ENCODE measurements at regions not wholly inside any gene's neighbourhood (a gene's known extent, or its start where the extent isn't known, plus 50 kb on each side); places are given as distances from the start of the nearest gene placed in this dataset.
A peak's percentile ranks its signal among the peaks of the same experiment; 100 is the strongest.

DNA sequence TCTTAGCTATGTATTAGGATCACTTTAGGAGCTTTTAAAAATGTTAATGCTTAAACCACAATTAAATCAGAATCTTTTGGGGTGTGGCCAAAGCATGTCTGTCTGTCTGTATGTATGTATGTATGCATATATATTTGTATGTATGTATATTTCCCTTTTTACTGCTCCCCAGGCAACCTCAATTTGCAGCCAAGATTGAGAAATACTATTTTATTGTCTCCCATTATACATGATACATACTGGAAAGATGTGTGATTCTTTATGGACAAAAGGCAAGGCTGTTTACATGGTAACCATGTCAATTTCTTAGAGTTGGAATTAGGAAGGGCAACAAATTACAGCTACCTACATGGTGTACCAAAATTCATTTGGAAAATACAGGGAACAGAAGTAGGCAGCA is 783.6 kb downstream of the ETS1 start:
- H3K4me1 Mint-ChIP-seq (ENCODE audit: low read depth, unreplicated experiment): no peaks in the 10 kb centered on the region
- no peaks in the 10 kb centered on the region for H3K36me3 Mint-ChIP-seq (ENCODE audit: unreplicated experiment)
- no peaks in the 10 kb centered on the region for H3K9me3 Mint-ChIP-seq (ENCODE audit: unreplicated experiment)
- no peaks in the 10 kb centered on the region for H3K27me3 Mint-ChIP-seq (ENCODE audit: unreplicated experiment)
- DNase-seq: no peak
- no peak overlapping the region for H3K27ac Mint-ChIP-seq (ENCODE audit: unreplicated experiment)
- no peak overlapping the region for H3K4me3 Mint-ChIP-seq (ENCODE audit: unreplicated experiment)
- TF ChIP-seq, protein P1, sequence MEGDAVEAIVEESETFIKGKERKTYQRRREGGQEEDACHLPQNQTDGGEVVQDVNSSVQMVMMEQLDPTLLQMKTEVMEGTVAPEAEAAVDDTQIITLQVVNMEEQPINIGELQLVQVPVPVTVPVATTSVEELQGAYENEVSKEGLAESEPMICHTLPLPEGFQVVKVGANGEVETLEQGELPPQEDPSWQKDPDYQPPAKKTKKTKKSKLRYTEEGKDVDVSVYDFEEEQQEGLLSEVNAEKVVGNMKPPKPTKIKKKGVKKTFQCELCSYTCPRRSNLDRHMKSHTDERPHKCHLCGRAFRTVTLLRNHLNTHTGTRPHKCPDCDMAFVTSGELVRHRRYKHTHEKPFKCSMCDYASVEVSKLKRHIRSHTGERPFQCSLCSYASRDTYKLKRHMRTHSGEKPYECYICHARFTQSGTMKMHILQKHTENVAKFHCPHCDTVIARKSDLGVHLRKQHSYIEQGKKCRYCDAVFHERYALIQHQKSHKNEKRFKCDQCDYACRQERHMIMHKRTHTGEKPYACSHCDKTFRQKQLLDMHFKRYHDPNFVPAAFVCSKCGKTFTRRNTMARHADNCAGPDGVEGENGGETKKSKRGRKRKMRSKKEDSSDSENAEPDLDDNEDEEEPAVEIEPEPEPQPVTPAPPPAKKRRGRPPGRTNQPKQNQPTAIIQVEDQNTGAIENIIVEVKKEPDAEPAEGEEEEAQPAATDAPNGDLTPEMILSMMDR (IDR thresholded peaks at IDR 0.05; ENCODE audit: partially characterized antibody, unreplicated experiment): no peak

DNA sequence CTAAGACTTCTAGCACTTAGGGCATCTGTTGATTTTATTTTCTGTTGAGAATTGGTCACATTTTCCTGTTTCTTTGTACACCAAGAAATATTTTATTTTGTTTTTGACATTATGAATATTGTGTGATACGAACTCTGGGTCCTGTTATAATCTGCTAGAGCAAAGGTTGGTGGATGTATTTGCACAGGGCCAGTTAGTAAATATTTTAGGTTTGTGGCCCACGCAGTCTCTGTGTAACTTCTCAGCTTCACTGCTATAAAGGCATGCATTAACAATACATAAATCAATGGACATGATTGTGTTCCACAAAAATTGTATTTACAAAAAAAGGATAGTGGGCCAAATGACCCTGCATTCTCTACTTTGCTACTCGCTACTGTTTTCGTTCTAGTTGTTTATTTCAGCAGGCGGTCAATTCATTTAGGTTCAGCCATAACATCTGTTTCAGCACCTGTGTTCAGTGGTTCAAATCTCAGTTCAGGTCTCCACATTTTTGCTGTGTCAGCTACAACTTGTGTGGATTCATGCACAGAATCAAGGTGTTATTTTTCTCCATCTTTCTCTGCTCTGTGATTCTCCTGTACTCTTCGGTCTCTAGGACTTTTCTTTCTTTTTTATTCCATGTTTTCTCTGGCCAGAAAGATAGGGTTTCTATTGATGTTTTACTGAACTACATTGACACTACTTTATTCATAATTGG is 786.2 kb downstream of the ETS1 start:
- Mint-ChIP-seq H3K27ac (ENCODE audit: unreplicated experiment) (no peak overlapping the region), H3K4me1 (ENCODE audit: low read depth, unreplicated experiment) (no peaks in the 10 kb centered on the region), H3K4me3 (ENCODE audit: unreplicated experiment) (no peak overlapping the region), H3K27me3 (ENCODE audit: unreplicated experiment) (no peaks in the 10 kb centered on the region), H3K9me3 (ENCODE audit: unreplicated experiment) (no peaks in the 10 kb centered on the region), H3K36me3 (ENCODE audit: unreplicated experiment) (no peaks in the 10 kb centered on the region)
- no peak for DNase-seq
- TF ChIP-seq, protein P1 (IDR thresholded peaks at IDR 0.05; ENCODE audit: partially characterized antibody, unreplicated experiment): no peak

DNA sequence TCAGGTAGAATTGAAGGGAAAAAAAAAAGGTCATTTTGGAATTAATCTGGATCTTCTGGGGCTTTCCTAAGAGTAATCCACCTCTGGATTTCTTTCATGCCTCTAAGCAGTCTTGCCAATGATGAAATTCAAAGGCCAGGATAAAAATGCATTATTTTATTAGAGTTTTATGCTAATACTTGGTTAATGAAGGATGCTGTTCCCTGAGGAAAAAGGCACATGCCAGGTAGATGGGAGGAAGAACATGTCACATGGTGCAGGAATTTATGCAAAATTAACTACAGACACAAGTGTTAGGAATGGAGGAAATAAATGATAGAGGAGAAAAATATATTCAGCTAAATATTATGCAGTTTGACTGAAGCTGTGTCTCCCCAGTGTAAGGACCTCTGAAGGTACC is 792.0 kb downstream of the ETS1 start:
- Mint-ChIP-seq H3K9me3 (ENCODE audit: unreplicated experiment) (peaks cover 2% of the 10 kb centered on the region), H3K4me3 (ENCODE audit: unreplicated experiment) (no peak overlapping the region), H3K36me3 (ENCODE audit: unreplicated experiment) (no peaks in the 10 kb centered on the region), H3K27ac (ENCODE audit: unreplicated experiment) (no peak overlapping the region), H3K27me3 (ENCODE audit: unreplicated experiment) (peaks cover 1% of the 10 kb centered on the region), H3K4me1 (ENCODE audit: low read depth, unreplicated experiment) (peaks cover 5% of the 10 kb centered on the region)
- DNase-seq: no peak
- TF ChIP-seq, protein P1 (IDR thresholded peaks at IDR 0.05; ENCODE audit: partially characterized antibody, unreplicated experiment): no peak

DNA sequence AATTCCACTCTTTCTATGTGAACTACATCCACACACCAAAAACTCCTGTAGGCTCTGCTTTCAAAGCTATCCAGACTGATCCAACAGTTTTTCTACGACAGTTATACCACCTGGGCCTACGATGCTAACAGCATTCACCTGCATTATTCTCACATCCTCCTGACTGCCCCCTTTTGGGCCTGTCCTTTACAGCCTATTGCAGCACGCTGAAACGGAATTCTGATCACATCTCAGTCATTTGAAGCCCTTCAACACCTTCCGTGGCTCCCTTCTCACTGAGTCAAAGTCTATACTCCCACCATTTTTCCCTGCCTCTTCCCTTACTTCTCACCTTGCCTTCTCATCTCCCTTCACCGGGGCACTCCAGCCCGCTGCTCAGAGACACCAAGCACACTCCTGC is 791.3 kb upstream of the KIRREL3 start:
- no peak for DNase-seq
- Mint-ChIP-seq H3K4me1 (ENCODE audit: low read depth, unreplicated experiment) (peaks cover 11% of the 10 kb centered on the region), H3K9me3 (ENCODE audit: unreplicated experiment) (peaks cover 2% of the 10 kb centered on the region), H3K27ac (ENCODE audit: unreplicated experiment) (no peak overlapping the region), H3K4me3 (ENCODE audit: unreplicated experiment) (no peak overlapping the region), H3K27me3 (ENCODE audit: unreplicated experiment) (peaks cover 1% of the 10 kb centered on the region), H3K36me3 (ENCODE audit: unreplicated experiment) (no peaks in the 10 kb centered on the region)
- TF ChIP-seq, protein P1 (IDR thresholded peaks at IDR 0.05; ENCODE audit: partially characterized antibody, unreplicated experiment): no peak

DNA sequence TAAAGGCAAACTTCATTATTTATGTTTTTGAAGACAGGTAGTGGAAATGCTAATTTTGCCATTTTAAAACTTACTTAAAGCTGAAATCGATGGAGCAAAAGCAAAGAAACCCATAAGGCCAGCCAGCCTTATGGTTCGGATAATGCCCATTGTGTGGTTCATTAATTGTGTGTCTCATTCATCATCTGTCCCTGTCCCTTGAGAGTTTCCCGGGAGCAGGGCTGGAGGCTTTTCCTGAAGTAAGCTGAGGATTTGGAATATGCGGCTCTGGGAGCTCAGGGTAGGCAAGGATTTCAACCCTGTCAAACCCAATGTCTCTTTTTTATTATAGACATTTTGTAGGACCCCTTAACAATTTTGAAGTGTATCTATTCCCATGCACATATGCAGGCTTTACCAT is 790.0 kb upstream of the KIRREL3 start:
- TF ChIP-seq, protein P1 (IDR thresholded peaks at IDR 0.05; ENCODE audit: partially characterized antibody, unreplicated experiment): no peak
- peaks cover 11% of the 10 kb centered on the region for H3K4me1 Mint-ChIP-seq (ENCODE audit: low read depth, unreplicated experiment)
- H3K27ac Mint-ChIP-seq (ENCODE audit: unreplicated experiment): peak overlapping the region; percentile 59
- H3K36me3 Mint-ChIP-seq (ENCODE audit: unreplicated experiment): no peaks in the 10 kb centered on the region
- peak; percentile 50 for DNase-seq
- H3K27me3 Mint-ChIP-seq (ENCODE audit: unreplicated experiment): peaks cover 1% of the 10 kb centered on the region
- H3K4me3 Mint-ChIP-seq (ENCODE audit: unreplicated experiment): no peak overlapping the region
- H3K9me3 Mint-ChIP-seq (ENCODE audit: unreplicated experiment): peaks cover 2% of the 10 kb centered on the region
